SK-N-DZ (cell line): ENCODE measurements at regions not wholly inside any gene's neighbourhood (a gene's known extent, or its start where the extent isn't known, plus 50 kb on each side); places are given as distances from the start of the nearest gene placed in this dataset.
"Not testable (repeated sequence)": the region's sequence is repeated elsewhere in the genome, so short reads cannot be mapped to it uniquely, and the experiment has no call there.

Experiments
- DNase-seq: peaks from one replicate; pipeline ENCODE4 v3.0.0-alpha.2; 2015; ENCODE audit warnings: low spot score

- DNase-seq = no peak
Observed at GRCh38 chrX:45823536-45823935, 622.9 kb upstream of the DIPK2B start.

- DNase-seq = no peak
Observed at GRCh38 chrX:45822124-45822523, 621.4 kb upstream of the DIPK2B start.

GRCh38 chrX:45818913-45819312 is 618.2 kb upstream of the DIPK2B start:
- no peak for DNase-seq

GRCh38 chrX:45815441-45815840 is 614.8 kb upstream of the DIPK2B start:
- no peak for DNase-seq

GRCh38 chrX:45811326-45811725 is 610.6 kb upstream of the DIPK2B start:
- DNase-seq = no peak

GRCh38 chrX:45807572-45808425 is 607.1 kb upstream of the DIPK2B start:
- DNase-seq = no peak

GRCh38 chrX:45806410-45807121 is 605.9 kb upstream of the DIPK2B start:
- no peak for DNase-seq

- no peak for DNase-seq
Observed at GRCh38 chrX:45804276-45804675, 603.6 kb upstream of the DIPK2B start.

GRCh38 chrX:45803383-45803921 is 602.8 kb upstream of the DIPK2B start:
- DNase-seq = no peak

GRCh38 chrX:45801554-45801953 is 600.9 kb upstream of the DIPK2B start:
- peak; percentile 1 for DNase-seq

GRCh38 chrX:45800746-45801453 is 600.2 kb upstream of the DIPK2B start:
- not testable (repeated sequence) for DNase-seq

GRCh38 chrX:45799576-45799975 is 598.9 kb upstream of the DIPK2B start:
- no peak for DNase-seq

- no peak for DNase-seq
Observed at GRCh38 chrX:45795546-45795945, 594.9 kb upstream of the DIPK2B start.

- no peak for DNase-seq
Observed at GRCh38 chrX:45794995-45795337, 594.3 kb upstream of the DIPK2B start.

- no peak for DNase-seq
Observed at GRCh38 chrX:45794323-45794994, 593.8 kb upstream of the DIPK2B start.

- DNase-seq = no peak
Observed at GRCh38 chrX:45788941-45789348, 588.3 kb upstream of the DIPK2B start.

GRCh38 chrX:45788315-45788714 is 587.6 kb upstream of the DIPK2B start:
- DNase-seq = no peak

- no peak for DNase-seq
Observed at GRCh38 chrX:45784590-45784989, 583.9 kb upstream of the DIPK2B start.

- no peak for DNase-seq
Observed at GRCh38 chrX:45783002-45783401, 582.3 kb upstream of the DIPK2B start.

- no peak for DNase-seq
Observed at GRCh38 chrX:45781901-45782553, 581.4 kb upstream of the DIPK2B start.

- no peak for DNase-seq
Observed at GRCh38 chrX:45778616-45779015, 577.9 kb upstream of the DIPK2B start.
